GM19043 (cell line): ENCODE measurements at regions not wholly inside any gene's neighbourhood (a gene's known extent, or its start where the extent isn't known, plus 50 kb on each side); places are given as distances from the start of the nearest gene placed in this dataset.
A peak's percentile ranks its signal among the peaks of the same experiment; 100 is the strongest.
"Not testable (repeated sequence)": the region's sequence is repeated elsewhere in the genome, so short reads cannot be mapped to it uniquely, and the experiment has no call there.

Experiments used
- ATAC-seq: cut with Tn5 transposase; IDR thresholded peaks from one replicate; pipeline ENCODE4 v1.9.1; 2021; ENCODE audit warnings: low read depth; ENCODE audit not compliant: unreplicated experiment

DNA sequence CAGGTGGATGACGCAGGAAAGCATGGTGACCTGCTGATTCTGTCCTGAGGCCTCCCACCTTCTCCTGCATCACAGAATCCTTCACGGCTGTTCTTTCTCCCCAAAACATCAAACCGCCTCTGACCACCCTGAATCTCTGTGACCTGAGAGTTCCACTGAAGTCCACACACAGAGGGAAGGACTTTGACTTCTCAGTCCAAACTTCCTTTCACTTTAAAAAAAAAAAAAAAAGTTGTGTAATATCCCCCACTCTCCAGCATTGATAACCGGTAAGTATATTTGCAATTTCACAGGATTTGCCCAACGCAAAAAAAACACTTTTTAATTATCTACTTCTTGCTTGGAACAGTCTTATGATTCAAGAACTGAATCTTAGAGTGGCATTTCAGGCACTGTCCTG, 259.5 kb upstream of the IRS2 start:
- no peak for ATAC-seq

DNA sequence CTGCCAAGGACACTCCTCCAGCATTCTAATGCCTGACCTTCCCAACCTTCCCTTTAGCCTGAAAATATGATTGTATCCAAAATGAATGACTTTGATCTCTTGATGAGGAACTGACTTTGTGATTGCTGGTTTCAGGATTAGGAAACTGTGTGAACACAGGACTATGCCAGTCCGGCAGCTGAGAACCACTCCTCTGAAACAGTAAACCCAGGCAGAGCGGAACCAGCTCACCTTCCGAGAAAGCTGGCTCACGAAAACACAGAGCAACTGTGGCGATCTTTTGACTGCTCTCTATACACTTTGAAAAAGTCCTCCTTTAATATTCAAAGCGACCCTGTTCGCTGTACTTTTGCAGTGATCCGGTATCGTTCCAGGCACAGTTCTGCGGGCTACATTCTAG, 258.8 kb upstream of the IRS2 start:
- no peak for ATAC-seq

DNA sequence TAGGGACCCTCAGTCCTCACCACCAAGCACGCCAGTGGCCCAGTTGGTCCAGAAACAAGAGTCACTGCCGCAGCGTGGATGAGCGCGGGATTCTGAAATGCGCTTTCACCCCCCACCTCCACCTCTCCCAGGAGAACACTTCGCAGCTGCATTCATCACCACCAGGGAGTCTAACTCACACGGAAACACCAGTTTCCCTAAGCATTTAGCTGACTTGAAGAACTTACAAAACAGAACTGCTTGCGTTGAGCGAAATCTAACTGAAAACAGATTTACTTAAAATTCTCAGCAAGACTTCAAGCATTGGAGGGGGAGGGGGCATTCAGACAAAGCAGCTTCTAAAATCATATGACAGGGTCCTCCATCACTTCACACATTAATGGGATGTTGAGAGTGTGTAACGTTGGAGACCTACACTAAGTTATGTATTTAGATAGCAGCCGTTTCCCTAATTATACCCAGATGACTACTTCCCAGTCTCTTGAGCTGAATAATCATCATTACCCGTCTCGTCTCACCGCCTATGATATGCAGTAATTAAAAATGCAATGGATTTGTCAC, 258.2 kb upstream of the IRS2 start:
- ATAC-seq: no peak

DNA sequence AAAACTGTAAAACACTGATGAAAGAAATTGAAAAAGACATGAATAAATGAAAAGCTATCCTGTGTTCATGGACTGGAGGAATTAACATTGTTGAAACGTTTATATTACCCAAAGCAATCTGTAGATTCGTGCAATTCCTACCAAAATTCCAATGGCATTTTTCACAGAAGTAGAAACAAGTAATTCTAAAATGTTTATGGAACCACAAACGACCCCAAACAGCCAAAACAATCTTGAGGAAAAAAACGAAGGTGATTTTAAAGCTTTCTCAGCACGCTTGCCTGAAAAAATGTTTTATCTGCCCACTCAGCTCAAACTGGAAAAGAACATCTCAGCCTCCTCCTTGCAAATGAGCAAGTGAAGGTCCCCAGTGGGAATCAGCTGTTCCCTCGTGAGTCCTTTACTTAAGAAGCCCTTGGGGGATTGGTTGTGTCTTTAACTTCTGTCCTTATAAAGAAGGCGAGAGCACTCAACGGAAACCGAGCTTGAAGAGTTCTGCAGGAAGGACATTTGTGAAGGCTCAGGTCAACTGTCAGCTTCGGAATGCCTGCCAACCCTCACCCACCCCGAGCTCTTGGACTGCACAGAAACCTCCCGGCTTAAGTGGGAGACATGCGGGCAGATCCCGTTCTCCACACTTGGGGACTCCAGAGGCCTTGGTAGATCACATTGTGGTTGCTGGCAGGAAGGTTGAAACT, 256.0 kb upstream of the IRS2 start:
- ATAC-seq: no peak

DNA sequence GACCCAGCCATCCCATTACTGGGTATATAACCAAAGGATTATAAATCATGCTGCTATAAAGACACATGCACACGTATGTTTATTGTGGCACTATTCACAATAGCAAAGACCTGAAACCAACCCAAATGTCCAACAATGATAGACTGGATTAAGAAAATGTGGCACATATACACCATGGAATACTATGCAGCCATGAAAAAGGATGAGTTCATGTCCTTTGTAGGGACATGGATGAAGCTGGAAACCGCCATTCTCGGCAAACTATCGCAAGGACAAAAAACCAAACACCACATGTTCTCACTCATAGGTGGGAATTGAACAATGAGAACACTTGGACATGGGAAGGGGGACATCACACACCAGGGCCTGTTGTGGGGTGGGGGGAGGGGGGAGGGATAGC, 255.3 kb upstream of the IRS2 start:
- not testable (repeated sequence) for ATAC-seq

DNA sequence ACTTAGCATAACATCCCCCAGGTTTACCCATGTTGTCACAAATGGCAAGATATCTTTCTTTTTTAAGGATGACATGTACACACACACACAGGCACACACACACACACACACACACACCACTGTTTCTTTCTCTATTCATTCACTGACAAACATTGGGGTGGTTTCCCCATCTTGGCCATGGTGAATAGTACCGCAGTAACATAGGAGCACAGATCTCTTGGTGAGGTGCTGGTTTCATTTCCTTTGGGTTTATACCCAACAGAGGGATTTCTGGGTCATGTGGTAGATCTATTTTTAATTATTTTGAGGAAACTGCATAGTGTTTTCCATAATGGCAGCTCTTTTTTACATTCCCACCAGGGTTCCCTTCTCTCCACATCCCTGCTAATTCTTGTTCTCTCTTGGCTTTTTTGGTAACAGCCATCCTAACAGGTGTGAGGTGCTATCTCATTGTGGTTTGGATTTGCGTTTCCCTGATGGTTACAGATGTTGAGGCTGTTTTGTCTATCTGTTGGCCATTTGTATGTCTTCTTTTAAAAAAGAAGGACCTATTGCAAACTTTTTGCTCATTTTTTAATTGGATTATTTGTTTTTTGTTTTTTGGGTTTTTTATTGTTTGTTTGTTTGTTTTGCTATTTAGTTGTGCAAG, 251.7 kb upstream of the IRS2 start:
- ATAC-seq: peak; percentile 95

DNA sequence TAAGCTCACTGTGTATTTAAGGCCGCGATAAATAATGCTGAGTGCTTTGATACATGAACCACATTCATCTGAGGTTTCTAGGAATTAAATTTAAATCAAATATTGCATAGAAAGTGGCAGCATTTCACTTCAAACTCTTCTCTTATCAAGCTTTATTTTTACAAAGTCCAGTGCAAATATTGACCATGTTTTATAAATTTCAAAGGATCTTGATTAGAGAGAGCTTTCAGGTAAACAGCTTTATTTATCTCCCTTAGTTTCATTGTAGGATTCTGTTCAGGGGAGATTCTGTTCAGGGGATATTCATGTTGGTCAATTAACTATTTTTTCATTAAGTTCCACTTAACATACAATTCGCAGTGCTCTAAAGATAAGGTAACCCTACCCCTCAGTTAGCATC, 249.7 kb upstream of the IRS2 start:
- ATAC-seq: no peak

DNA sequence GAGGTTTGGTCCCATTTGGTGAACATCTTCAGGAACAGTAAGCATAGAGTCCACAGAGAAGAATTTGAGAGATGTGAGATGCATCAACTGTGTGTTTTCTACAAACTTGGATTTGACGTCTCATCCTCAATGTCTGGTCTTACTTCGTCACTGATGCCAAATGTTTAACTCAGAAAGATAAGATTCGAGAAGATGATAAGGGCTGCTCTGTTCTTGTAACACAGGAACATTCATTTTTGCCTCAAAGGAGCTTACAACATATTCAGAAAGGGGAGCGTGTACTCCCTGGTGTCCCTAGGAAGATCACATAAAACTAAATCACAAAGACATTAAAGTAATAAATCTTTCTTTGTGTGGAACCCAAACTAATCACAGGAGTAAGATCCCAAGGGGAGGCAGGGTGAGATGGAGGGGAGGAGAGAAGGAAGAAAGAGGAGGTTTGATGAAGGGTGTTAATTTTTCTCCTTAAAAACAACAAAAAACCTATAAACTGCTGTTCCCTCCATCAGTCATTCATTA, 247.7 kb upstream of the IRS2 start:
- ATAC-seq: no peak

DNA sequence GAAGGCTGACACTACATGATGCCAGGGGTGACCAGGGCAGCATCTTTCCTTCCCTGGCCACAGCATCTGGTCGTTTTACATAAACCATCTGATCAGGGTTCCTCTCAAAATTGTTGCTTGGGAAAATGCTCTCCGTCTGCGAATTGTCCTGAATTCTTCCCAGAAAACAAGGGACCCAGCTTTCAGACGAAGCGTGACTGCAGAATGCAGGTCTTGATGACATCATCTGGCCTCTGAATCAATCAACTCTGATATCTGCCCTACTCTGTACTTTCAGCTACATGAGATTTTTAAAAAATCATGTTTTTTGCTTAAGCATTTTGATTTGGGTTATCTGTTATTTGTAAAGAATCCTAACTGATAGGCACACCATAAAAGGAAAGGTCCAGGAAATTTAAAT, 246.6 kb upstream of the IRS2 start:
- ATAC-seq: no peak

DNA sequence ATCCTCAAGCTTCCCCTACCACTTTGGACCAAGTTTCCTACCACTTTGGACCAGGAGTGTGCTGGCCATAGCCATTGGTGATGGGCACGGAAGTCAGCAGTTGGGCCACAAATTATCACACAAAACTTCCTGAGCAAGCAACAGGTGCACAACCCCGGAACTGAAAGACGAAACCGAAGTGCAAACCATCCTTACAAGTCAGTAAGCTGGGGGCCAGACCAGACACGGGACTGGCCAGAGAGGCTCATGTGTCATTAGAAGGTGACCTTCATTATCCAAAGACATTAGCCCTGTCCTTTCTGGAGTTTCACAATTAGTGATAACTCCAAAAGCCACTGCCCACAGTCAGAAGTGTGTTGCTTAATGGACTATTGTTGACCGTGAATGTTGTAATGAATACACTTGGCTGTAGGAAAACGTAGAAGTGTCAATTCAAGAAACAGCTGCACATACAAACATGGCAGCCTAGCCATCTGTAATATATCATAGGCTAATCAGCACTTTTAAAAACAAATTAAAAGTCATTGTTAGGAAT, 244.1 kb upstream of the IRS2 start:
- no peak for ATAC-seq

DNA sequence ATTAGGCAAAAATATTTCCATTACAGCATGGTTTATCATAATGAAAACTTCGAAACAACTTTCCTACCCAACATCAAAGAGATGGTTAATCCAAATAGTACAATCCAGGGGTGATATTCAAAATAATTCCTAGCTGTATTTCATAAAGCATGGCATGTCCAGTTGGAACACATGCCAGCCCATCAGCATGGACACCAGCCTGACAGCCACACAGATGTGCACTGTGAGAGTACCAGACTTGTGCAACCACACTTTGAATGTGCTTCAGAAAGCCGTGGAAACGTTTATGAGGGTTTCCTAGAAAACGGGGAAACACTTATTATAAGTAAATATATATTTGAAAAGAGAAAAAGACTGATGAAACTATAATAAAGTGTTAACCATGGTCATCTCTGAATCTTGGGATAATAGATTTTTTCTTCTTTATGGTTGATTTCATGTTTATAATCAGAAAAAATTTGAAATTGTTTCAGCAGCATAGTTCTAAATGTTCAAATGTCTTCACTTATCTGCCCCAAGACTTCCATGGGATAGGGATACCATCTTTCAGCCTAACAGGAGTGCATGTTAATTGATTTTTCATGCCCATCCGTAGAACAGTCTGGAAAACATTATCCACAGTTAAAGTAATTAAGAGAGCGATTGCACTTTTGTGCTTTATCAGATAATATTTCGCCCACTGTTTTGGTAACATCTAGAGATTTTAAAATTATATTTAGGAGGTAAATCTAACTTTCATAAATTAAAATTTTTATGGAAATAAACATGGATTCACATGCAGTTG, 242.6 kb upstream of the IRS2 start:
- ATAC-seq: no peak

DNA sequence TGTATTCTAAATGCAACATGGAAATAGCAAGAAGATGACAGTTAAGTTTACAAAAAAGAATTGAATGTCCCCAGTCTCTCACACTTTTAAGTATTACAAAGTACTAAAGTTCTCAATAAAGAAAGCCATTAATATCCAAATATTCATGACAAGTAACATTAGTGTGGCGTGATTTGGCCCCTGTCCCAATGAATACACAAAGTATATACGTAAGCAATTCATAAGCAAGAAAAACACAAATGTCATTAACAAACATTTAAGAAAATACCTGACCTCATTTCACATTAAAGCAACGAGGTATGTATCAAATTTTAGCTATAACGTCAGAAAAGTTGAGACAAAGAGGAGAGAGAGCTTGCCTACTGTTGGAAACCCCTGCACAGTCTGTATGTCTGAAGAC, 241.9 kb upstream of the IRS2 start:
- no peak for ATAC-seq

DNA sequence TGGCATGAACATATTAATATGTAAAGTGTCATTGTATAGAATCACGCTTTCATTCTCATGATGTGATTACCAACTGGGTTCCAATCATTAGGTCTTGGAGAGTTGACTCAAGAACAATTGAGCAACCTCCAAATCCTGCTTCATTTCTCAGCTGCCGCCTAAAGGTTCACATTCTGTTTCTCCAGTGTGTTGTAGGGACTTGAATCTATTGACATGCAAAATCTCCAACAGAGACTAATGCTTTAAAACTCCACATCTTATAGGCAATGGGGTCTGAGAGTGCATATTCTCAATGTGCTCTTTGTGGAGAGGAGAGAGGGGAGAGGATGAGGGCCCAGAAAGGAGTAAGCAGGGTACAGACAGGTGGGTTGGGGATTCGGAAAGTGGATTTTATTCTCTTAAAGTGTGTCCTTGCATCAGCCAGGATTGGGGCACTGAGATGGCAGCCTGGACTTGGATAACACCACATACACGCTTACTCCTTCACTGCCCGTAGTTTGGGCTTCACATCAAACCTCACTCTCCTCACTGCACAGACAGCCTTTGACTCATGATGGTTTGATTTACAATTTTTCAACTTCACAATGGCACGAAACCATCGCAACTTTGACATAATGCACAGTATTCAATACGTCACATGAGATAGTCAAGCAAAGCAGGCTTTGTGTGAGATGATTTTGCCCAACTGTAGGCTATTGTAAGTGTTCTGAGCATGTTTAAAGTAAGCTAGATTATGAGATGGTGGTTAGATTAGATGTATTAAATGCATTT, 241.3 kb upstream of the IRS2 start:
- ATAC-seq: no peak

DNA sequence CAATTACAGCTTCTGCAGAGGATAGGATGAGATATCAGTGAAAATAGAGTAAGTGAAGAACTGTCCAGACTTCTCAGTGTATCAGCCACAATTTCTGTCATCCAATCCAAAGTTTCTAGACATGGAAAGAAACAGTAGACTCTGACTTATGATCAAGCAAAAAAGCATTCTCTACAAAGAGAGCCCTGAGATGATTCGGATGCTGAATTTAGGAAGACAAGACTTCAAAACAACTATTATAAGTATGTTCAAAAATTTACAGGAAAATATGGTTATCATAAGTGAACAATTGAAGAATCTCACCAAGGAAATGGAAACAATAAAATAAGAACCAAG, 238.2 kb upstream of the IRS2 start:
- no peak for ATAC-seq

DNA sequence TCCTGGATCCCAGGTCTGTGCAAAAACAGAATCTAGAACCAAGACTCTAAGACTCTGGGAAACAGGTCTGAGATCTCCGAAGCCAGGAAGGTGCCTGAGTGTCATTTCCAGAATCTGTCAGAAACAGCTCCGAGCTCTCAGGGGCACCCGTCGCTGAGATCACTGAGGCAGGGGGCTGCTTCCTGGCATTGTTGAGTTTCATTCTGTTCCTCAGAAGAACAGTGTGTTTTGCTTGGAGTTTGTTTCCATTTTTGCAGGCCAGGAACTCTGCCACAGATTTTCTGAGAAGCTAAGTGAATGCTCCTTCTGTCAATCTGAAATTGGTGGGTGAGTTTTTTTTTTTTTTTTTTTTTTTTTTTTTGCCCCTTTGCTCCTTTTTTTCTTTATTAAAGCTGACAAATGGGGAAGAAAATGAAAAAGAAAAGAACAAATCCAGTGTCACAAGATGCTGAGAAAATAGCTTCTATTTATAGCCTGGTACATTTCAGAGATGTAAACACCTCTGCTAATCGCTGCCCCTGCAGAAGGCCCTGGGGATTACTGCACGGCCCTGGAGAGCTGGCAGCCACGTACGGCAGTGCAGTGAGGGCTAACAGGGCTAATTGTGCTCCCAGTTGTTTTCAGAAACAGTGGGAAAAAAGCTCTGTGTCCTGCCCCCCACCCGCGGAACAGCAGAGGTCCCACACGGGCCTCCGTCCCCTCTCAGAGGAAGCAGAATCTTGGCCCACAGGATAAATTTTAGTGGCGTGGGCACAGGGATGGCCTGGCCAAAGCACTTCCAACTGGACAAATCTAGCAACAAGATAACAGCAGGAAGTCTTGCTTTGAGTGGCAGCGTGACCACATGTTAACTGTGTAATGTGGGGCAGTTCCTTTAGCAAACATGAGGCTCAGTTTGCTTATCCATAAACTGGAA, 237.6 kb upstream of the IRS2 start:
- peak; percentile 50 for ATAC-seq

DNA sequence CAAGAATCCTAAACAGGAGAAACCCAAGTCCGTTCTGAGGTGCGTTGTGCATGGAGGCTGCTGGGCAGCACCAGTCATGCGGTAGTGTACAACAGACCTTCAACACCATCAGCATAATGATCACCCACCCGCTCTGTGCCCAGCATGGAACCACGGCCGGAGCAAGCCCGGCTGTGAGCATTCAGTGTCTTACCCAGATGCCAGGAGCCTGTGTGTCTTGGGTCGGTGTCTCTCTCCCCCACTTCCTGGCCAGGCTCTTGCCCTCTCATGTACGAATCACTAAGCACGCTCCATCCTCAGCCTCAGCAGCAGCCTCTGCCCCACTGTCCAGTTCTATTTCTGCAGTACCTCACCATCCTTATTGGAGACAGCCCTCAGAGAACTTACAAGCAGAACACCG, 231.6 kb upstream of the IRS2 start:
- ATAC-seq: no peak

DNA sequence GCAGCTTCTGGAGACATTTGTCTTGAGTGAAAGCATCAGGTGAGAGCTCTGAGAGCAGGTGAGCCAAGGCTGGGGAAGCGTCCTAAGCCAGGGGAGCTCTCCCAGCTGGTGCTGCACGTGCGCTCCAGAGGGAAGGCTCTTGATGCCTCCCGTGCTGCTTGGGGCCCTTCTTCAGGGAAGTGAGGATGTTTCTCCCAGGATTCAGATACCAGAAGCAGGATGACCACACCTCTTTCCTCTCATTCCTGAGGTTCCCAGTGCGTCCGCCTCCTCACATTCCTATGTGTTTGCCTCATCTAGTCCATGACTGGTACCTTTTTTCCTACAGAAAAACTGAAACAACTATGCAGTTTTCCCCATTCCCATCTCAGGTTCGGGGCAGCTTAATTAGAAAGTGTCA, 231.0 kb upstream of the IRS2 start:
- ATAC-seq: no peak

DNA sequence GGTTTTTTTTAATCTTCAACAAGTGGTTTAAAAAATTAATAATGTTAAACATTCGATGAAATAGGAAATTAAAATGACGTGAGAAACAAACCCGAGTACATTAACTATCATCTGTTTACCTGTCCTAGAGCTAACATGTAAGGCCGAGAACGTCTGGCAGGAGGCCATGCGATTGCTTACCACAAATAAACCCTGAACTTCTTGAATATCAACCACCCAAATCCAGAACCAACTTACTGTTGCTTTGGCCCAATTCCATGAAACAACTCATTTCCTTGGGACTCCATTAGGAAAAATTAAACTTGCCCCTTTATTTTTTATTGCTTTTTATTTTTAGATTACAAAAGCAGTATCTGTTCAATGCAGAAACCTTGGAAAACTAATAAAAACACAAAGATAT, 228.9 kb upstream of the IRS2 start:
- ATAC-seq: no peak

DNA sequence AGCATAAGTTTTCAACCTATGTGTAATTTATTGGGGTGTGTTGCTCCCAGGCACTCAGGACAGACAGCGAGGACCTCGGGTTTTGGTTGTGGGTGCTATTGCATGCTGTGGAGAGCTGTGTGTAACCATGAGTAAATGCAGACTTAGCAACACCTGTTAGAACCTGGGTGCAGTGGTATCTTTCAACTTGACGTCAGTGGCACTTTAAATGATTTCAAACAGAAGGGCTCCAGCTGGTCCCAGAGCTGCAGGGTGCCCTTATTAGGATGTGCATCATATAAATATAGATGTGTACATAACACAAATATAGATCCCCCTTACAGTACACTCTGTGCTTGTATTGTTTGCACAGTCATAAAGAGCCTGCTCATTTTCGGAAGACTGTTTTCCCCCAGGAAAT, 228.3 kb upstream of the IRS2 start:
- no peak for ATAC-seq
